ENCODE measurements at regions not wholly inside any gene's neighbourhood (a gene's known extent, or its start where the extent isn't known, plus 50 kb on each side); places are given as distances from the start of the nearest gene placed in this dataset.
"Not testable (repeated sequence)": the region's sequence is repeated elsewhere in the genome, so short reads cannot be mapped to it uniquely, and the experiment has no call there.

DNA sequence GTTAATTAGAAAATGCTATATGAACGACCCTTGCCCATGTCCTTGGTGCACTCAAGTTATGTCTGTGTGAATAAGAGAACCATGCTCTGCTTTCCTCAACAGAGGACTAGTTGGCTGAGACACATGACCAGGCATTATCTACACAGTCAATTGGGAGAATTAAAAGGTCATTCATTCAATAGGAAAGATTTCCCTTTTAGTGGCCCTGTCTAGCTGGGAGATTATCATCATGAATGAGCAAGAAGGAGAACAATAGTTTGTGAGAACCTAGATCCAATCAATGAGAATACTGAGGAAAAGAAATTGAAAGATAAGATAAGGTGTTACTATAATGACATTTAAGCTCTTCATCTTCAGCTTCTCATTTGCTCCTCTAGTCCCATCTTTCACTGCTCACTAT, 1033.4 kb upstream of the LCORL start:
- no peak for DNase-seq

DNA sequence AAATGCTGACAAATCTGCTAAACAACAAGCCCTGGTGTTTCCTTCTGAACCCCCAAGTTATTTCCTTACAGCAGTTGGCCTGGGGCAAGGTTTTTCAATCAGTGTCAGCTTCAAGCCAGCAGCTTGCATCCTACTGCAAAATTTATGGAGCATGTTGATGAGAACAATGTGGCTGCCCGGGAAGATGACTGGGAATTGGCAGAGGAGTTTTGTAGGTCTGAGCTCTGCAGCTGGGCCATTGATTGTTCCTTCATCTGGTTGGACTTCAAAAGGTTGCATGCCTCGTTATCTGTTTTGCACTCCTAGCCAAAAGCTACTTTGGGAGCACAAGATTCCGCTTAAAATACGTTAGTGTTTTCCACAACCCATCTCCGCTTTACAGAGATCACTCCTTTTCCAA, 1030.3 kb upstream of the LCORL start:
- DNase-seq, result peak; percentile 9 to 59

DNA sequence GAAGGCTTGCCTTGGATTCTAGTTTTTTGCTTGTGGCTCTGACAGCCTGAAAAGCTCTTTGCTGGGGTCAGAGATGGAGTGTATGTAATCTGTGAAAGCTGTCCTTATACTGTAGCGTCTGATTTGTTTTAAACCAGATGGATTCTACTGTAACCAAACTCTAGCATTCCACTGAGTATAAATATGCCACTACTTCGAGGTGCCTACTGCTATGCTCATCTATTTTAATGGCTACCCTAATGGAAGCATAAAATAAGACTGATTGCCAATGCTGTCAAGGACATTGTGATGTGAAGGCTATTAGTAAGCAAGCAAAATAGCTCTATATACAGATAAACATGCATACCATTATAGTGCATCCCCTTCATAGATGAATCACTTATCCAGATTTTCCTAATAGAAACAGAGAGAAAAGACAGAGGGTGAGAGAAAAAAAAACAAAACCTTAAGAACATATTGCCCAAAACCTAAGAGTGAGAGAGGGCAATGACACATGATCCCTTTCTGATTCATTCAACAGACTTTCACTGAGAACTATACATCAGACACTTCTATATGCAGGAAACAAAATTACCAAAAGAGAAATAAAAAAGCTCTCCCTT, 1025.8 kb upstream of the LCORL start:
- DNase-seq, result no peak

DNA sequence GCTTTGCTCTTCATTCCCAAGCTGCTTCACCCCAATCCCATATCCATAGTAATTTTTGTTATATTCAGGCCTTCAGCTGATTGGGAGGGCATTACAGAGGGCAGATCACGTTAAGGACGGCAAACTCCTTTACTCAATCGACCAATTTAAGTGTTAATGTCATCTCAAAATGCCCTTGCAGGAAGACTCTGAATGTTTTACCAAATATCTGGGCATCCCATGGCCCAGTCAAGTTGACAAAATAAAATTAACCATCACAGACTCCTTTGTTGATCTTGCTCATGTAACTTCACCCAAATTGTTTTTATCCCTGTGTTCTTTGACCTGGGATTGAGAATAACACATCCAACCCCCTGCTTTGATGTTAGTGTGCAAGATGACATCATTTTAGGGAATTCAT, 1018.3 kb upstream of the LCORL start:
- no peak for DNase-seq

DNA sequence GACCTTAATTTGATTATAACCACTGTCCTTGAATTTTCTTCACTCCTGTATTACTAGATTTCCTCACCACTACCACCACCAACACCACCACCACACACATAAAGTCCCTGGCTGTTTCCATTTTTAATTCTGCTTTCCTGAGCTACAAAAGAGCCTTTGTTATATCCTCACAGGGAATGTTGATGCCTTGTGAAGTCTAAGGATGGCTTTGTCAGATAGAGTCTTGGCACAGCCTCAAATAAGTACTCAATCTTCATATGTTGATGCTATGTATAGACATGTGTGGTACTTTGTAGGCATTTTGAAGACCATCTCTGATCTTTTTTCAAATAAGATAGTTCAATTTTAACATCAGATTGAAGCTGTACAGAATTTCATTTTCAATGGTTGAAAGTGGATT, 1016.7 kb upstream of the LCORL start:
- no peak for DNase-seq

DNA sequence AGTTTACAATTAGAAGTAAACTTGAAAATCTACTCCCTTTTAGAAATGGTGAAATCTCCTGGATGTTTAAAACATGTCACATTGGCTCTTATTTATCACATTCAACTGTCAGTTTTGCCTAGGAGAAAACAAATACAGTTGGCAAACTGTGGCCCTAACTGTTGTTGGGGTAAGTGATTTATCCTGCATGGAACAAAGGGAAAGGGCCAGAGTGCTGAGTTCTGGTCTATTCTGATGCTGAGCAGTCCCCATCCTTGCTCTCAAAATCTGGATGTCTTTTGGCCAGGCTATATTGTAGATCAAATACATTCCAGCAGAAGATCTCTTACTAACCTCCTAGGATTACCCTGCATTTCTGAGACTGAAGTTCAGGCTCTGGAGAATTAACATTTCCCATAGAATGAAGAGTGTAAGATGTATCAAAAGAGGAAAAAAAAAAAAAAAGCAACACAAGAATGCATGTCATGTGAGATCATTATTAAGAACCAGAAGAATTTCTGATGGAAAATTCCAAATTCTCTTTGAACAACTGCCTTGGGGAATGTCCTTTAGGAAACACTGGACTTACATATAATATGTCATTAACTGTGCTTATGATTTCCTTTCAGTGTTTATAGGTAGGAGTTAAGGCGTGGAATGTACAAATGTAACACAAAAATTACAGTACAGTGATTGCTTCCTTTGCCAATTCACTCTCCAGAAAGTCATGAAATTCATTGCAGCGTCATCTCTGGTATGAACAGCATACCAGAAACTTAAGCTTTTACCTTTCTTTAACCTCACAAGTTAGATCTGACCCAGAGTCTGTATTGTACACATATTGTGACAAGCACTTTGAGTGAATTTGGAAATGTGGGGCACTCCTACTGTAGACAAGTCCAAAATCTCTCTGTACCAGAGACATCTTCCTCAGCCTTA, 1012.5 kb upstream of the LCORL start:
- DNase-seq, result no peak

DNA sequence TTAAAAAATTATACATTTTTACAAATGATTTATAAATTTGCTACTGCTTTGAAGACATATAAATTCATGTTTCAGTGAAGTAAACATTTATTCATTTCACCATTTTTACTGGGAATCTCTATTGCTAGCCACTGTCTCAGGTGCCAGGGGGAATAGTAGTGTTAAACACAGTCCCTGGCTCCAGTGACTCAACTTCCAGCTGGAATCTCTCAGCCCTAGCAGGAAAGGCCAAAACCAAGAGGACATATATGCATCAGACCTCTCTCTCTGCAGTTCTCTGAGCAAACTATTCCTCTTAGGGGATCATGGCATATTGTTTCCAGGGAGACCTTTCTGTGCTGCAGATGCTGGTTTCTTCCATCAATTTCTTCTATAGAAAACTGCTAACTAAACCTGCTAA, 1009.0 kb upstream of the LCORL start:
- no peak for DNase-seq

DNA sequence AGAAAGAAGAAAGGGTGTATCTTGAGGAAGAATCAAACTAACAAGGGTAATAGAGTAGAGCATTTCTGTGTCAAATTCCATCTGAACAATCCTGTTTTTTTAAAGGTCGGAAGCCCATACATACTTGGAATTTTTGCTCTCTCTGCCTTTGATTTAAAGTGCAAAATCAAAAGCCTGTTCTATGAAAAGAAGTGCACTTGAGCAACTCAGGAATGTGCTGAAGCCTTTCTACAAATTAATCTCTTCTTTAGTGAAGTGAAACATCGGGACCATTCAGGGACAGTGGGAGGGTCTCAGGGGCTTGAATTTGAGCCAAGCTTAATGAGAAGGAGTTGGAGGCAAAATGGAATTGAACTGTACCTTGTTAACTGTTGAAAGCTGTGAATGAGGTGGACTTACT, 1008.5 kb upstream of the LCORL start:
- peak; percentile 21 to 22 for DNase-seq

DNA sequence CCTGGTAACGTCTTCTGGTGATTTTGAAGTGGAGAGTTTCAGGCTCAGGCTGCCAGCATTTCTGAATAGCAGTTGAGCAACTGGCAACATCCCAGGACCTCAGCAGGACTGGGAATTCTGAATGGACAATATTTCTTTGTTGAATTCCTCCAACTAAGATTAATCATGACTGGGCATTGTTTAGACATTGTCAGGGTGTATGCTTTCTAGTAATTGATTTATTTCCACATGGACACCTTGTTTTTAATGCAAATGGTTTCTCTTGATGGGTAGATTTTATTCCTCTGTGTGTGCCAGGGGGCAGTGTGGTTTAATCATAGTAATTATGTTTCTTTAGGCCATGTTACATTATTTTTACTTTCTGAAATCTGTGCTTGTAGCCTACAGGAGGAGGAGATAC, 1004.7 kb upstream of the LCORL start:
- peak; percentile 23 to 32 for DNase-seq

DNA sequence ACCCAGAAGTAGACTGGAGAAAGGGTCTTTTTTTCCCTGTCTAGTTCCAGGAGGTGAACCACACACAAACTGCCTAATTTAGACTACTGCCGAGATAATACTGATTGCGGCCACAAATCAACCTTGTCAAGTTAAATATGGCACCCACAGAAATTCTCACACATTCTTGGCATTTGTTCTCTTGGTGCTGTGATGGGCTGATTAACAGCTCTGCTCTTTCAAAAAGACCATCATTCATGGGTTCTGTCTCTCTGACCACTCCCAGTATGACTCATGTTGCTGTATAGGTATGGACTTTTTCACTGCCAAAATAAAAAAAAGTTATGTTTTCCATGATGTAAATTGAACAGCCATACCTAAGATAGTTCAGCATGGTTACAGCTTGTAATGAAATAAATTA, 1003.5 kb upstream of the LCORL start:
- no peak for DNase-seq

DNA sequence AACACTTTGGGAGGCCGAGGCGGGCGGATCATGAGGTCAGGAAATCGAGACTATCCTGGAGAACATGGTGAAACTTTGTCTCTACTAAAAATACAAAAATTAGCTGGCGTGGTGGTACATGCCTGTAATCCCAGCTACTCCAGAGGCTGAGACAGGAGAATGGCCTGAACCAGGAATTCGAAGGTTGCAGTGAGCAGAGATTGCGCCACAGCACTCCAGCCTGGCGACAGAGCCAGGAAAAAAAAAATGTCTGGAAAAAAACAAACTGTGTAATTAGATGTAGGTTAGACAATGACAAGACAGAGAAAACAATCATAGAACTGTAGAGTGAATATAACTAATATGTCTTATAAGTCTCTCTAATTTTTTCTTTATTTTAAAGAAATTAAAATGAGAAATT, 1002.5 kb upstream of the LCORL start:
- no peak for DNase-seq

DNA sequence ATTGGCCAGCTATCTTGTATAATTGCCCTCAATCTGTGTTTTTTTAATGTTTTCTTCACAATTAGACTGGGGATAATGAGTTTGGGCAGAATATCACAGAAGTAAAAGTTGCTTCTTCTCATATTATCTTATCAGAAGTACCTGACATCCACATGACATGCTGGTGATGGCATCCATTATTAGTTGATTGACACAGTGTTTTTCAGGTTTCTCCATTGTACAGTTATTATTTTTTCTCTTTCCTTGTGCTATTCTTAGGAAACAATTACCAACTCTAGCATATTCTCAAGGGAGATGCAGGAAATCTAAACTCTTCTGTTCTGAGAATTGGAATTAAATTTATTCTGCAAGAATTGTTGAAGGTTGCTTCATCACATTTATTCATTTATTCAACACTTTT, 1000.1 kb upstream of the LCORL start:
- no peak for DNase-seq

DNA sequence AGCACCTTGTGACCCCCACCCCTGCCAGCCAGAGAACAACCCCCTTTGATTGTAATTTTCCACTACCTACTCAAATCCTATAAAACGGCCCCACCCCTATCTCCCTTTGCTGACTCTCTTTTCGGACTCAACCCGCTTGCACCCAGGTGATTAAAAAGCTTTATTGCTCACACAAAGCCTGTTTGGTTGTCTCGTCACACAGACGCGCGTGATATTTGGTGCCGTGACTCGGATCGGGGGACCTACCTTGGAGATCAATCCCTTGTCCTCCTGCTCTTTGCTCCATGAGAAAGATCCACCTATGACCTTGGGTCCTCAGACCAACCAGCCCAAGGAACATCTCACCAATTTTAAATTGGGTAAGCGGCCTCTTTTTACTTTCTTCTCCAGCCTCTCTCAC, 995.0 kb upstream of the LCORL start:
- not testable (repeated sequence) for DNase-seq

DNA sequence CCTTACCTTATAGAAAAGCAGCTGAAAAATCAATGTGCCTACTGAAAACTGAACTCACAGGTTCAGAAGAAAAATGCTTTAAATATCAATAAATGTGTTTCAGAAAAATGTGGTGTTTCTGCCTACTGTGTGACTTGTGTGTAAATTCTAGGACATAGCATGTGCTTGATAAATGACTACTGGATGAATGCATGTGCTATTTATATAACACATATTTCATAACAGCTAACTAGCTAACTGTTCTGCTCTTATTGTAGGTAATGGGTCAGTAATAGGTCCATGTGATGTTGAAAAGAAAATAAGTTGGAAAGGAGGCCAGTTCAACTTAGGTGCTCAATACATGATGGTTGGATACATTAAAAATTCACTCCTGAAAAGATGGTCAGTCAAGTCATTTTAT, 993.0 kb upstream of the LCORL start:
- DNase-seq, result no peak

DNA sequence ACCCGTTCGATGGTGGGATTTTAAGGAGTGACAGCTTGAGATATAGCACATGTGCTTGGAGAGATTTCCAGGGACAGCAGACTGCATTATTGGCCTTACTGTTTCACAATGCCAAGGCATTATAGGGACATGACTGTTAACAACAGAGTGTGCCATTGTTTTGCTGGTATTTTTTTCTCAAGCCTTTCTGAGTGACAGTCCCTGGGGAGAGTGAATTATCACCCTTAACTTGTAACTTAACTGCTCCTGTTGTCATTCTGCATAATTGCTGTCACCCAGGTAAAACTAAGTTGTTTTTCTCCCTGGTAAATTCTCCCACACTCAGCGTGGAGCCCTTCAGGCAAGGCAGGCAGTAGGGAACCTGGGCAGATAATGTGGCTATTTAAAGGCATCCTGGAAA, 989.2 kb upstream of the LCORL start:
- no peak for DNase-seq

DNA sequence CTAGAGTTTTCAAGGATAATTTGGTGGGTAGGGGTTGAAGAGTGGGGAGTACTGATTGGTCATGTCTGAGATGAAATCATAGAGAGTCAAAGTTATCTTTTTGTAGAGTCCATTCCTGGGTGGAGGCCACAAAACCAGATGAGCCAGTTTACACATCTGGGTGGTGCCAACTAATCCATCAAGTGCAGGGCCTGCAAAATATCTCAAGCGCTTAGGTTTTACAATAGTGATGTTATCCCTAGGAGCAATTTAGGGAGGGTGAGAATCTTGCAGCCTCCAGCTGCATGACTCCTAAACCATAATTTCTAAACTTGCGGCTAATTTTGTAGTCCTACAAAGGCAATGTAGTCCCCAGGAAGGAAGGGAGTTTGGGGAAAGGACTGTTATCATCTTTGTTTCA, 988.3 kb upstream of the LCORL start:
- DNase-seq, result no peak

DNA sequence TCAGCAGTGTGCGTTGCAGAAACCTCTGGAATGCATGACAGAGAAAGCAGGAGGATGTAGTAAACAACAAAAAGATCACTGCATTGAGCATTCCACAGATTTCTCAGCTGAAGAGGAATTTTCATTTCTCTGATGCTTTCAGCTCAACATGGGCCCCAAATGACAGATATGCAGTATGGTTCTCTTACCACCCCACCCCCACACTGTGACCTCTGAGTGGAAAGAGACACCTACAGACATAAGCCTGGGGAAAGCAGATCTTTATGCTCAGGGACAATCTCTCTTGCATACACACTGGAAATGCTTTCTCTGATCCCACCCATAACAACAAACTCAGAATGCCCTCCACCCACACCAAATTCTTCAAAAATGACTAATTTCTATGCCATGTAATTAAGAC, 983.7 kb upstream of the LCORL start:
- no peak for DNase-seq

DNA sequence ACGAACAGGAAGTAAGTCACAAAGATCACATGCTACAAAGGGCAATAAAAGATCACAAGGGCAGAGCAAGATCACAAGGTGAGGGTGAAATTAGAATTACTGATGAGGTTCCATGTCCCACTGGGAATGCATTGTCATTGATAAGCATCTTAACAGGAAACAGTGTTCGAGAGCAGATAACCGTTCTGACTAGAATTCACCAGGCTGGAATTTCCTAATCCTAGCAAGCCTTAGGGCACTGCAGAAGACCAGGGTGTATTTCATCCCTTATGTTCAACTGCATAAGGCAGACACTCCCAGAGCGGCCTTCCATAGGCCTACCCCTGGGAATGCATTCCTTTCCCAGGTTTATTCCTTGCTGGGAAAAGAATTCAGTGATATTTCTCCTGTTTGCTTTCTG, 980.6 kb upstream of the LCORL start:
- no peak for DNase-seq

DNA sequence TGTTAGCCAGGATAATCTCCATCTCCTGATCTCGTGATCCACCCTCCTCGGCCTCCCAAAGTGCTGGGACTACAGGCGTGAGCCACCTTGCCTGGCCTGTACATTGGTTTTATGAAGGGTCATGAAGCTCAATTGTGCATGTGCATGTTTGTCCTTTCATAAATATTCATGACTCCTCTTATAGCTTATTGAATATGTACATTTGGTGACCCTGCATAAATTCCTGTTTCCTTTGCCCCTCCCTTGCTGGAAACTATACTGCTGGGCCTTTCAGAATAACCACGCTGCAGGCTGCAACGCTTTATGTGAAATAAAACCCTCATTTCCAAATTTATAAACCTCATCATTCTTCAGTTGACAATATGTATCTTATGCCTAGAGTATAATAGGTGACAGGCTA, 978.0 kb upstream of the LCORL start:
- no peak for DNase-seq

DNA sequence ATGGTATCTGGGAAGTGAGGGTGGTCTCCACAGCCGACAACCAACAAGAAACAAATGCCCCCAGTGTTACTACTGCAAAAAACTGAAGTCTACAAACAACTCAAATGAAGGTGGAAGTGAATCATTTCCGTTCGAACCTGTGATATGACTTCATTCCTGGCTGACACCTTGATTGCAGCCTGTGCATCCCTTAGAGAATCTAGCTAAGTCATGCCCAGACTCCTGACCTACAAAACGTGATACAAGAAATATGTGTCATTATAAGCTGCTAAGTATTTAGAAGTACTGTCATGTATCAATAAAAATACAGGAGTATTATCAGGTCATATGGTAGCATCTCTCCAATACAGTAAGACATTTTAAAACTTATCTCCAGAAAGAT, 959.7 kb upstream of the LCORL start:
- no peak for DNase-seq

DNA sequence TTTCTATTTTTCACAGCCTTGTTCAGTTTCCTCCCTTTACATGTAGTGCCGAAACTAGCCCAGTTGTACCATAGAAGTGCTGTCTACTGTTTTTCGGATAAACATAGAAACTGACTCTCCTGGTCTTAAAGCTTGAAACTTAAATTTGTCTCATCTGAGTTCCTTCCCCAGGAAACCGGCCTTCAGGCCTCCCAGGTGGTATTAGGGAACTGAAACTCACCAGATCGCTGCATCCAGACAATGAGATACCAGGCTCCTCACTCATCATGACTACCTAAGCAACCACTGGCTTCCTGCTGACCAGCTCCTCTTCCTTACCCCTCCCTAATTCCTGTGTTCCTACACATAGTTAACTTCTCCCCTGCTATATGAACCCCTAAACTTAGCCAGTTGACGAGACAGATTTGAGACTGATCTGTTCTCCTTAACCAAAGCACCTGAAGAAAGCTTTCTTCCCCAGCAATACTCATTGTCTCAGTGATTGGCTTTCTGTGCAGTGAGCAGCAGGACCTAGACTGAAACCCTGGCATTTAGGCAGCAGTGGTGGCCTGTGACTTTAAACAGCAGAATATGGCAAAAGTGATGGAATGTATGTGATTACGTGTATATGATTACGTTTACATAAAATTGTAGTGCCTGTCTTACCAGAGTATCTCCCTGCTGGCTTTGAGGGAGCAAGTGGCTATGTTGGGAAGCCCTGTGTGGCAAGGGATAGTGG, 959.1 kb upstream of the LCORL start:
- no peak for DNase-seq

DNA sequence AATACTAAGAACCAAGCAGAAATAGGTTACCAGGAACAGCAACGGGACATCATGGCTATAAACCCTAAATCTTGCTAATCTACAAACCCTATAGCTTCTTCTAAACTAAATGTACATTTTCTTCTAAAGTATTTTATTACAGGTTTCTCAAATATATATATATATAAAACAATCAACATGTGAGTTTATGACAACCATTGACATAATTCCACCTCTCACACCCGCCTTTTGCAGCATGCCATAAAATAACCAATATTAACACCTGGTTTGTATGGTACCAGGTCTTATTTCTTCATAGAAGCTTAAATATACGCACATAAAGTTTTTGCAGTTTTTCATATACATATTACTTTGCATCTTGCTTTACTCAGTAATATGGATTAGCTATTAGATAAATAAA, 955.3 kb upstream of the LCORL start:
- no peak for DNase-seq

Data from right lung (tissue), 2 donors.